Sigmoid colon (tissue), 4 donors: ENCODE measurements at regions not wholly inside any gene's neighbourhood (a gene's known extent, or its start where the extent isn't known, plus 50 kb on each side); places are given as distances from the start of the nearest gene placed in this dataset.

Experiments
- CTCF ChIP-seq, 4 experiments: fragments of 450-650 bp in 3 of 4; fragments of 200-600 bp in 1 of 4; IDR thresholded peaks; one replicate each; pipeline ENCODE4 v1.5.1; 2016 to 2019; ENCODE audit warnings: antibody characterized with exemption in 4 of 4, mild to moderate bottlenecking in 3 of 4, moderate library complexity in 2 of 4
- POLR2AphosphoS5 ChIP-seq, 4 donors: sonication (generic); formaldehyde crosslinking; IDR thresholded peaks; one replicate each; pipeline ENCODE4 v1.6.1; 2017; ENCODE audit warnings: antibody characterized with exemption in 4 of 4

GRCh38 chr14:65819569-65819968, 407.0 kb downstream of the FUT8 start:
- TF ChIP-seq CTCF (IDR thresholded peaks at IDR 0.05), result no peak
- TF ChIP-seq POLR2AphosphoS5 (IDR thresholded peaks at IDR 0.05), result no peak
